NOMO-1 (cell line): ENCODE measurements at regions not wholly inside any gene's neighbourhood (a gene's known extent, or its start where the extent isn't known, plus 50 kb on each side); places are given as distances from the start of the nearest gene placed in this dataset.
A peak's percentile ranks its signal among the peaks of the same experiment; 100 is the strongest.

Source experiments
- DNase-seq, 2 experiments: peaks; one replicate each; lab custom pipeline; 2025; ENCODE audit not compliant: unreplicated experiment in 2 of 2; lab: John Stamatoyannopoulos, UW

DNA sequence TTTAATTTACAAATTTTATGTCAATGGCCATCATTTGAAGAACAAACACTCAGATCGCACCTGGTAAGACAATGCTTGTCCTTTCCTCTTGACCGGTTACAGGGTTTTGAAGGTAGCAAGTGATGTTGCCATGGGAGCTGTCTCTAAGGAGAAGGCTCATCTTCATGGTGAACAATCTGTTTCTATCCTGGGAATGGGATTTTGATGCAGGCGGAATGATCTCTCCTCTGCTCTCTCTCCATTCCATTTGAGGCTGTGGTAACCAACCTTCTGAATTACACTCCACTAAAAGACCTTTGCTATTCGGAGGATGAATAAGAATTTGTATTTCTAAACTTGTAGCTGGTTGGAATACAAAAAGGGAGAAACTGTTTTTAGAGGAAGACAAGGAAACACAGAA, 57.9 kb upstream of the SLC5A9 start:
- DNase-seq = no peak

- no peak for DNase-seq
Observed at GRCh38 chr1:48160486-48161132, 61.9 kb upstream of the SLC5A9 start.

- no peak for DNase-seq
Observed at GRCh38 chr1:48139275-48139674, 83.2 kb upstream of the SLC5A9 start.

DNA sequence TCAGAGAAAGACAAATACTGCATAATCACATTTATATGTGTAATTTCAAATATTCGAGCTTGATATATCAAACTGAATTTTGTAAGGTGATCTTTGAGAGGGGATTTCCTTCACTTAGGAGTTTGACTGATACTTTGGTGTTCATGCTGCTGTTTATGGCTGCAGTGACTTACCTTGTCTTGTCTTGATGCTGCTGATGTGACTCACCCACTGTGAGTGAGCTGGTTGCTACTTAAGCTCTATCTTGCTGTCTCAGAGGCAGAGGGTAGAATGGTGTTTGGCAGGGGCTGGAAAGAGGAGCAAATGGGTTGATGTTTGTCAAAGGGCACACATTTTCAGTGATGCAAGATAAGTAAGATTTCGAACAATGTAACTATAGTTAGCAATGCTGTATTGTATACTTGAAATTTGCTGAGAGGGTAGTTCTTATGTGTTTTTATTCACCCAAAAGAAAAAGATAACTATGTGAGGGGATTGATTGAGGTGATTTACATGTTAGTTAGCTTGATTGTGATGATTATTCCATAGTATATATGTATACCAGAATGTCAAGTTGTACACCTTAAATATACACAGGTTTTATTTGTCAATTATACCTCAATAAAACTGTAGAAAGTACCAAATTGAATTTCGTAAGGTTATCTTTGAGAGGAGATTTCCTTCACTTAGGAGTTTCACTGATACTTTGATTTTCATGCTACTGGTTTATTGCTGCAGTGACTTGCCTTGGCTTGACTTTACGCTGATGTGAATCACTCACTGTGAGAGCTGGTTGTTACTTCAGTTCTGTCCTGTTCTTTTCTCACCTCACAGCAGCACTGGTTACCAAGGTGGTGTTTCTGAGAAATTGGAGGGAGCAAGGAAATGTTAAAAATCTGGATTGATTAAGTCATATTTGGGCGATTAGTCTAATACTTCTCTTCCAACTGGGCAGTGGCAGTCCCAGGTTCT, 94.5 kb upstream of the SLC5A9 start:
- DNase-seq = no peak

DNA sequence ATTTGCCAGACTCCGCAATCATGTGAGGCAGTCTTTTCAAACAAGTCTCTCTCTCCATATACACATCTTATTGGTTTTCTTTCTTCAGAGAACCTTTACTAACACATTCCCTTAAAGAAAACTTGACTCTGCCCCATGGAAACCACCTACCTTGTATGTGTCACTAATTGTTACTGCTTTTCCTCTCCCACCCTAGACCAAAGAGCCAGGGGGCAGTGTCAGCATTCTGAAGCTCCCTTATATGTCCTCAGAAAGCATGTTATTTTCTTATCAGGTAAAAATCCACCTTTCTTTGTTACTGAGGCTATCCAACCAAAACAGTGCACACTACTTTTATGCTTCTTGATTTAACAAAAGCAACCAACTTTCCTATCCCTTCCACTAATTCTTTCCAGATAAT, 98.9 kb upstream of the SLC5A9 start:
- DNase-seq = no peak

- no peak for DNase-seq
Observed at GRCh38 chr1:48121955-48122354, 100.6 kb upstream of the SLC5A9 start.

- DNase-seq = no peak
Observed at GRCh38 chr1:48120621-48121020, 101.9 kb upstream of the SLC5A9 start.

- no peak for DNase-seq
Observed at GRCh38 chr1:48115835-48116234, 106.7 kb upstream of the SLC5A9 start.

DNA sequence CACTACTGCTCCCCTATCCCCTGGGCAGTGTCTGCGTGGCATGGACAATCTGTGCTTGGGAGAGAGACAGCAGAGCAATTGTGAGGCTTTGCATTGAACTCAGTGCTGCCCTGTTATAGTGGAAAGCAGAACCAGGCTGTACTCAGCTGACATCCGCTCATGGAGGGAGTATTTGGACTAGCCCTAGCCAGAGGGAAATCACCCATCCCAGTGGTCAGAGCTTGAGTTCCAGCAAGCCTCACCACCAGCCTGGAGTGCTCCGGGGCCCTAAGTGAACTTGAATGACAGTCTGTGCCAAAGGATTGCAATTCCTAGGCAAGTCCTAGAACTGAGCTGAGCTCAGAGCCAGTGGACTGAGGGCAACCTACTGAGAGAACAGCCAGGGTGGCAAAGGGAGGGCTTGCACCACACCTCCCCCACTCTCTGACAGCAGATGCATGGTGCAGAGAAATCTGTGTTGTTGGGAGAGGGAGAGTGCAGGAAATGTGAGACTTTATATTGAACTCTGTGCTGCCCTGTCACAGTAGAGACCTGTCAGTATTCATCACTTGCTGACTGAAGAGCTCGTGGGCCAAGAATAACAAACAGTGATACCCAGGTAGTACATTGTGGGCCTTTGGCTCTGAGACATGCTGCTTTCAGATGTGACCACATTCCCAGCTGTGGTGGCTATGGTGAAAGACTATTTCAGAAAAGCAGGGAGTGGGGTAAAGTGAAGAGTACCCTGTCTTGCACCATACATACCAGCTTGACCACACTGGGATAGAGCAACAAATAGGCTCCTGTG, 107.7 kb upstream of the SLC5A9 start:
- no peak for DNase-seq

DNA sequence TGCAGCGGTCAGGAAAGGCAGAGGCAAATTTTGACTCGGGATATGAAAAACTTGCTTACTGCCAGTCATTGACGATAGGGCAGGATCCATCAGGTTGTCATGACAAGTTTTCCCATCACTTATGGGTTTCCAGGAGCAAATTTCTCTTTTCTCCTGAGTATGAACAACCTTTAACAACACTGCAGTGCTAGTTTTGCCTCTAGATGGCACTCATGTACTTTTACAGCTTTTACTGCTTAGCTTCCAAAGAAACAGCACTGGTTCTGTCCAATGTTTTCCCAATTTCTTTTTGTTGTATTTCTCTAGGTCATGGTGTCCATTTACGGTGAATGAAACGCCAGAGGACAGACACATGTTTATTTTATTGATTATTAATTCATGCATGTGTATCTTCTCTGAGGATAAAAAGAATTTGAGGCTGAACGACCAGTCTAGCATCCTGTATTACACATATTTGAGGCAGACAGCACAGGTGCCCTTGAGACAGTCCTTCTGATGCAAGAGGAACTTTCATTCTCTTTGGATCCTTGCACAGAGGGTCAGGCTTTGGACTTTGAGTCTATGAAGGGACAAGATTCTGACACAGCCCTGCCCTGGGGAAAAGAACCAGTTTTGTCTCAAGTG, 112.3 kb upstream of the TRABD2B start:
- DNase-seq = peak in 1 of 2 experiments; percentile 10

DNA sequence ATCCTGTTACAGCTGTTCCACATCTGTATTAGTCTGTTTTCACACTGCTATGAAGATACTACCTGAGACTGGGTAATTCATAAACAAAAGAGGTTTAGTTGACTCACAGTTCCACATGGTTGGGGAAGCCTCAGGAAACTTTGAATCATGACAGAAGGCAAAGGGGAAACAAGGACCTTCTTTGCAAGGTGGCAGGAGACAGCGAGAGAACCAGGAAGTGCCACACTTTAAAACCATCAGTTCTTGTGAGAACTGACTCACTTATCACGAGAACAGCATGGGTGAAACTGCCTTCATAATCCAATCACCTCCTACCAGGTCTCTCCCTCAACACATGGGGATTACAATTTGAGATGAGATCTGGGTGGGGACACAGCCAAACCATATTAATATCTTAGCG, 110.3 kb upstream of the TRABD2B start:
- no peak for DNase-seq

- DNase-seq = no peak
Observed at GRCh38 chr1:48106049-48106448, 108.9 kb upstream of the TRABD2B start.

GRCh38 chr1:48105165-48105564, 108.0 kb upstream of the TRABD2B start:
- no peak for DNase-seq

DNA sequence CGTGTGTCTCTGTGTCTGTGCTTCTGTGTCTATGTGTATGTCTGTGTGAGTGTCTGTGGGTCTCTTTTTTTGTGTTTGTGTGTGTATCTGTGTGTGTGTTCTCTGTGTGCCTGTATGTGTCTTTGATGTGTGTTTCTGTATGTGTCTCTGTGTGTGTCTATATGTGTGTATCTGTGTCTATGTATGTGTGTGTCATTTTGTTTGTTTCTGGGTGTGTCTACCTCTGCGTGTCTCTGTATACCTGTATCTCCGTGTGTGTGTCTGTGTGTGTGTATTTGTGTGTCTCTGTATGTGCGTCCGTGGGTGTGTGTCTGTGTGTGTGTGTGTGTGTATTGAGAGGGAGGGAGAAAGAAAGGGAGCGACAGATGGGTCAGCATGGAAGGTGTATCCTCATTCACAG, 106.3 kb upstream of the TRABD2B start:
- no peak for DNase-seq

- no peak for DNase-seq
Observed at GRCh38 chr1:48102766-48103165, 105.6 kb upstream of the TRABD2B start.

GRCh38 chr1:48099072-48099773, 102.0 kb upstream of the TRABD2B start:
- DNase-seq = no peak

- peak; percentile 38 to 40 for DNase-seq
Observed at GRCh38 chr1:48093696-48094528, 96.7 kb upstream of the TRABD2B start.

GRCh38 chr1:48093147-48093546, 96.0 kb upstream of the TRABD2B start:
- no peak for DNase-seq

- DNase-seq = no peak
Observed at GRCh38 chr1:48092401-48092800, 95.2 kb upstream of the TRABD2B start.
